ENCODE measurements at regions not wholly inside any gene's neighbourhood (a gene's known extent, or its start where the extent isn't known, plus 50 kb on each side); places are given as distances from the start of the nearest gene placed in this dataset.
"Not testable (repeated sequence)": the region's sequence is repeated elsewhere in the genome, so short reads cannot be mapped to it uniquely, and the experiment has no call there.

GRCh38 chr12:116327992-116328391, 50.5 kb upstream of the MED13L start:
- not testable (repeated sequence) for FAIRE-seq

- FAIRE-seq = no peak
These were observed 54.4 kb upstream of the MED13L start for GRCh38 chr12:116331876-116332275.

- no peak for FAIRE-seq
These were observed 55.4 kb upstream of the MED13L start for GRCh38 chr12:116332705-116333380.

- no peak for FAIRE-seq
These were observed 55.9 kb upstream of the MED13L start for GRCh38 chr12:116333402-116333801.

- FAIRE-seq = no peak
These were observed 59.1 kb upstream of the MED13L start for GRCh38 chr12:116336542-116337065.

GRCh38 chr12:116337312-116337711, 59.8 kb upstream of the MED13L start:
- no peak for FAIRE-seq

- no peak for FAIRE-seq
These were observed 60.8 kb upstream of the MED13L start for GRCh38 chr12:116338064-116338846.

GRCh38 chr12:116339062-116339461, 61.6 kb upstream of the MED13L start:
- FAIRE-seq = no peak

GRCh38 chr12:116339800-116340371, 62.4 kb upstream of the MED13L start:
- no peak for FAIRE-seq

- no peak for FAIRE-seq
These were observed 65.9 kb upstream of the MED13L start for GRCh38 chr12:116343331-116343884.

GRCh38 chr12:116346222-116346621, 68.7 kb upstream of the MED13L start:
- FAIRE-seq = no peak

- FAIRE-seq = no peak
These were observed 69.2 kb upstream of the MED13L start for GRCh38 chr12:116346741-116347140.

GRCh38 chr12:116347265-116347664, 69.8 kb upstream of the MED13L start:
- FAIRE-seq = no peak

GRCh38 chr12:116352315-116352835, 74.9 kb upstream of the MED13L start:
- no peak for FAIRE-seq

- FAIRE-seq = no peak
These were observed 76.5 kb upstream of the MED13L start for GRCh38 chr12:116353958-116354357.

GRCh38 chr12:116354534-116354933, 77.0 kb upstream of the MED13L start:
- no peak for FAIRE-seq

GRCh38 chr12:116354950-116355783, 77.7 kb upstream of the MED13L start:
- FAIRE-seq = no peak

- no peak for FAIRE-seq
These were observed 81.0 kb upstream of the MED13L start for GRCh38 chr12:116358536-116358892.

GRCh38 chr12:116358893-116359761, 81.6 kb upstream of the MED13L start:
- peak; percentile 97 for FAIRE-seq

- FAIRE-seq = no peak
These were observed 83.3 kb upstream of the MED13L start for GRCh38 chr12:116360579-116361413.

Measured in A204.1 (cell line).